HL-60 (cell line): ENCODE measurements at regions not wholly inside any gene's neighbourhood (a gene's known extent, or its start where the extent isn't known, plus 50 kb on each side); places are given as distances from the start of the nearest gene placed in this dataset.

Experiments used
- DNase-seq, 2 experiments: peaks; one replicate each; pipeline ENCODE4 v3.0.0-alpha.2; 2010 to 2020; ENCODE audit warnings: low read depth in 1 of 2, low spot score in 1 of 2
- H3K27ac ChIP-seq: fragments of 250-450 bp; sonication (Bioruptor Pico); replicated peaks from 2 replicates; pipeline ENCODE4 v1.5.1; 2020; ENCODE audit warnings: mild to moderate bottlenecking, moderate library complexity
- H3K27me3 ChIP-seq: fragments of 250-450 bp; sonication (Bioruptor Pico); 2 replicates; pipeline ENCODE4 v1.5.1; 2021; ENCODE audit warnings: mild to moderate bottlenecking, moderate library complexity; ENCODE audit not compliant: insufficient read depth, poor library complexity, severe bottlenecking
- H3K4me3 ChIP-seq: replicated peaks from 2 replicates; pipeline ENCODE4 v1.5.1; 2011; ENCODE audit warnings: mild to moderate bottlenecking, control low read depth, low read length; ENCODE audit not compliant: insufficient read depth
- CTCF ChIP-seq: IDR thresholded peaks from one replicate; pipeline ENCODE4 v1.5.1; 2011; ENCODE audit warnings: low read length, control low read depth, inconsistent platforms; ENCODE audit not compliant: insufficient read depth
- GABPA ChIP-seq: IDR thresholded peaks from 2 replicates; pipeline ENCODE4 v1.6.1; 2012; ENCODE audit warnings: low read depth
- POLR2AphosphoS5 ChIP-seq: IDR thresholded peaks from 2 replicates; pipeline ENCODE4 v1.6.1; 2012; ENCODE audit warnings: low read depth
- REST ChIP-seq: IDR thresholded peaks from 2 replicates; pipeline ENCODE4 v1.6.1; 2012; ENCODE audit warnings: low read depth; ENCODE audit not compliant: insufficient replicate concordance
- SPI1 ChIP-seq: IDR thresholded peaks from 2 replicates; pipeline ENCODE4 v1.6.1; 2012; ENCODE audit warnings: low read depth, mild to moderate bottlenecking, borderline replicate concordance

- Histone ChIP-seq H3K27ac (no peak overlapping the region), H3K27me3 (no peaks in the 10 kb centered on the region), H3K4me3 (no peak overlapping the region)
- TF ChIP-seq REST = no peak
- no peak for TF ChIP-seq GABPA
- no peak for TF ChIP-seq SPI1
- no peak for TF ChIP-seq CTCF
- DNase-seq = no peak
Observed at GRCh38 chr13:106299621-106300020, 235.8 kb downstream of the EFNB2 start.

- H3K27me3 ChIP-seq = no peaks in the 10 kb centered on the region
- no peak overlapping the region for H3K27ac ChIP-seq
- DNase-seq = no peak
- no peak overlapping the region for H3K4me3 ChIP-seq
- TF ChIP-seq REST (no peak), POLR2AphosphoS5 (no peak), SPI1 (no peak), GABPA (no peak), CTCF (no peak)
Observed at GRCh38 chr13:106297283-106297682, 238.2 kb downstream of the EFNB2 start.

GRCh38 chr13:106296723-106297122 lies 238.7 kb downstream of the EFNB2 start:
- no peak for DNase-seq
- no peaks in the 10 kb centered on the region for H3K27me3 ChIP-seq
- H3K27ac ChIP-seq = no peak overlapping the region
- H3K4me3 ChIP-seq = no peak overlapping the region
- no peak for TF ChIP-seq POLR2AphosphoS5

GRCh38 chr13:106295971-106296370 lies 239.5 kb downstream of the EFNB2 start:
- DNase-seq = no peak
- no peaks in the 10 kb centered on the region for H3K27me3 ChIP-seq
- no peak overlapping the region for H3K4me3 ChIP-seq
- no peak overlapping the region for H3K27ac ChIP-seq
- TF ChIP-seq GABPA (no peak), CTCF (no peak), POLR2AphosphoS5 (no peak), REST (no peak)
